Prostate gland (tissue), 2 donors: ENCODE measurements at regions not wholly inside any gene's neighbourhood (a gene's known extent, or its start where the extent isn't known, plus 50 kb on each side); places are given as distances from the start of the nearest gene placed in this dataset.
"Not testable (repeated sequence)": the region's sequence is repeated elsewhere in the genome, so short reads cannot be mapped to it uniquely, and the experiment has no call there.

ENCODE experiments used
- DNase-seq: peaks from one replicate; pipeline ENCODE4 v3.0.0-alpha.2; 2019; ENCODE audit warnings: low spot score
- H3K27ac ChIP-seq, 2 donors: fragments of 200-600 bp; sonication (generic); 2 replicates each; pipeline ENCODE4 v1.5.1; 2017 to 2019
- H3K27me3 ChIP-seq: fragments of 200-600 bp; sonication (generic); replicated peaks from 2 replicates; pipeline ENCODE4 v1.5.1; 2019; ENCODE audit not compliant: insufficient read depth
- H3K36me3 ChIP-seq, 2 donors: fragments of 200-600 bp; sonication (generic); 1 replicate in 1 of 2; 2 replicates in 1 of 2; pipeline versions ENCODE4 v1.5.1 to v1.8.1; 2017 to 2019
- H3K4me1 ChIP-seq: fragments of 200-600 bp; sonication (generic); replicated peaks from 2 replicates; pipeline ENCODE4 v1.5.1; 2019
- H3K4me3 ChIP-seq, 2 donors: fragments of 200-600 bp; sonication (generic); 2 replicates each; pipeline ENCODE4 v1.5.1; 2017 to 2019
- H3K9me3 ChIP-seq: fragments of 200-600 bp; sonication (generic); 2 replicates; pipeline ENCODE4 v1.5.1; 2017
- POLR2A ChIP-seq: fragments of 450-650 bp; IDR thresholded peaks from one replicate; pipeline ENCODE4 v1.6.1; 2016; ENCODE audit warnings: antibody characterized with exemption, mild to moderate bottlenecking
- POLR2AphosphoS5 ChIP-seq: sonication (generic); formaldehyde crosslinking; IDR thresholded peaks from one replicate; pipeline ENCODE4 v1.6.1; 2017; ENCODE audit warnings: antibody characterized with exemption
- WGBS: methylation state at CpG from one replicate; pipeline ENCODE4 v1.1.5; 2018; 5-methylcytosine and 5-hydroxymethylcytosine counted together
- intact Hi-C: fragments of 100-400 bp; cut with DNase I; formaldehyde crosslinking; loops from one replicate; pipeline ENCODE4 v1.14.2; 2022
- TF ChIP-seq, protein P1 (sequence below), 4 experiments: fragments of 200-600 bp in 2 of 4; fragments of 450-650 bp in 2 of 4; sonication (generic) in 2 of 4; IDR thresholded peaks; 1 replicate in 3 of 4; 2 replicates in 1 of 4; pipeline ENCODE4 v1.5.1; 2016 to 2019; ENCODE audit warnings: antibody characterized with exemption in 4 of 4, mild to moderate bottlenecking in 2 of 4, moderate library complexity in 2 of 4

DNA sequence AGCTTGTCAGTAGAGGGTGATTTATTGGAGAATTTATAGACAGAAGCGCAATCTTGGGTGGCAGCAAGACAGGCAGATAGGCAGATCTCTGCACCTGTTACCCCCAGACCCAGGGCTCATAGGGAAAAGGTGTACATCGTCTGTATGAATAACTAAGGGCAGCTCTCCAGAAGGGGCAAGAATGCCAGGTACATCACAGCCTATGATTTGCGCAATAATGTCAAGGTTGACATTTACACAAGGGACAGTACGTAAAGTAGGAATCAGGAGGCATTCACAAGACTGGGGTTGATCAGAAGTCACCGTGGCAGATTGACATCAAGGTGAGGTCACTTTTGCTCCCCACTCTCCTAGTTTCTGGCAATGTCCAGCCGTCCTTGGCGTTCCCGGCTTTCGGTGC is 524.1 kb downstream of the TRIML1 start:
- Histone ChIP-seq H3K4me1 (no peaks in the 10 kb centered on the region), H3K27me3 (no peaks in the 10 kb centered on the region), H3K36me3 (no peaks in the 10 kb centered on the region), H3K27ac (no peak overlapping the region), H3K9me3 (no peaks in the 10 kb centered on the region), H3K4me3 (no peak overlapping the region)
- TF ChIP-seq POLR2A: no peak
- no peak for TF ChIP-seq POLR2AphosphoS5
- no peak for DNase-seq
- intact Hi-C loops: no loop called here
- WGBS: 84% methylated on average over 9 of the region's 9 CpGs

DNA sequence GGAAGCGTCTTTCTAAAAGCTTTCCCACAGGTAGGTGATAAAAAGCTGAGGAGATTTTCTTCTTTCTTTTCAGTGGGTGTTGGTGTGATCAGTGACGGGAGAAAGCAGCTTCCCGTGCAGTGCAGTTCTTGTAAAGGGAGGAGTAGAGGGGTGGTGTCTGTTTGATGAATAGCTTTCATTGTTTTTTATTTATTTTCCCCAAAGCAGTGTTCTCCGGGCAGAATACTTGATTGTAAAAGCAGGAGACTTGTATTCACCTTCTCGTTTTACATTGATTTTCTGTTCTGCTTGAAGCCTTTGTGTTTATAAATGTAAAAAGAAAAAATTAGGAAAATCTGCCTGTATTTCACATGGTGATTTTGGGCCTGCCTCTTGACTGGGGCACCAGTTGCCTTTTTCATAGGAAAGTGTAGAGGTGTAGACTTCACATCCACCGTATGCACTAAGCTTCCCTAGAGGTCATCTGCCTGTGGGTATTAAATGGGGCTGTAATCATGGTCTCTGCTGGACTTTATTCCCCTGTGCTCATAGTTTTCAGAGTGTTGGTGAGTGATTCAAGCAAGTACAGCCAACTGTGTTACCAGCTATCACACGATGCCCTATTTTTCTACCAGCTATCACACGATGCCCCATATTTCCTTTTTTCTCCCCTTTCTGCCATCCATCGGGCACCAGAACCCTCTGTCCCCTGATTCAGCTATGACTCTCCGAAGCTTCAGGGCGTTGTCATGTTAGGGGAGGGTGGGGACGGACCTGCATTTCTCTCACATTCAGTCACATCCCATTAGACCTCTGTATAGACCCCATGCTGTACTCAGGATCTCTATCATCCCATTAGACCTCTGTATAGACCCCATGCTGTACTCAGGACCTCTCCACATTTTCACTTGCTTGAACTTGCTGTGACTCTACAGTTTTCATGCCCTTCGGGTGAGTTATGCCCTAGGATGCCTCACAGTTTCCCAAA is 526.5 kb downstream of the TRIML1 start:
- Histone ChIP-seq H3K27ac (no peak overlapping the region), H3K9me3 (no peaks in the 10 kb centered on the region), H3K27me3 (no peaks in the 10 kb centered on the region), H3K4me3 (no peak overlapping the region), H3K4me1 (no peaks in the 10 kb centered on the region), H3K36me3 (no peaks in the 10 kb centered on the region)
- intact Hi-C loops: no loop called here
- TF ChIP-seq, protein P1, sequence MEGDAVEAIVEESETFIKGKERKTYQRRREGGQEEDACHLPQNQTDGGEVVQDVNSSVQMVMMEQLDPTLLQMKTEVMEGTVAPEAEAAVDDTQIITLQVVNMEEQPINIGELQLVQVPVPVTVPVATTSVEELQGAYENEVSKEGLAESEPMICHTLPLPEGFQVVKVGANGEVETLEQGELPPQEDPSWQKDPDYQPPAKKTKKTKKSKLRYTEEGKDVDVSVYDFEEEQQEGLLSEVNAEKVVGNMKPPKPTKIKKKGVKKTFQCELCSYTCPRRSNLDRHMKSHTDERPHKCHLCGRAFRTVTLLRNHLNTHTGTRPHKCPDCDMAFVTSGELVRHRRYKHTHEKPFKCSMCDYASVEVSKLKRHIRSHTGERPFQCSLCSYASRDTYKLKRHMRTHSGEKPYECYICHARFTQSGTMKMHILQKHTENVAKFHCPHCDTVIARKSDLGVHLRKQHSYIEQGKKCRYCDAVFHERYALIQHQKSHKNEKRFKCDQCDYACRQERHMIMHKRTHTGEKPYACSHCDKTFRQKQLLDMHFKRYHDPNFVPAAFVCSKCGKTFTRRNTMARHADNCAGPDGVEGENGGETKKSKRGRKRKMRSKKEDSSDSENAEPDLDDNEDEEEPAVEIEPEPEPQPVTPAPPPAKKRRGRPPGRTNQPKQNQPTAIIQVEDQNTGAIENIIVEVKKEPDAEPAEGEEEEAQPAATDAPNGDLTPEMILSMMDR (IDR thresholded peaks at IDR 0.05): no peak
- TF ChIP-seq POLR2A (no peak), POLR2AphosphoS5 (no peak)
- no peak for DNase-seq
- WGBS: 40% methylated on average over 13 of the region's 13 CpGs

DNA sequence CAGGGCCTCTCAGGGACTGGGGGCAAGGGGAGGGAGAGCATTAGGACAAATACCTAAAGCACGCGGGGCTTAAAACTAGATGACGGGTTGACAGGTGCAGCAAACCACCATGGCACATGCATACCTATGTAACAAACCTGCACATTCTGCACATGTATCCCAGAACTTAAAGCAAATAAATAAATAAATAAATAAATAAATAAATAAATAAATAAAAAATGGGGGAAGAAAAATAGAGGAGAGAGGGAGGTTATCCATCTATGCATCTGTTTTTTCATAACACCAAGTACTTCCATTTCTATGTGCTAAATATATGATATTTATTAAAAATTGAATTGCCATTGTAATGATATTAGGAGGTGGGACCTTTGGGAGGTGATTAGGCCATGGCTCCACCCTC is 539.5 kb downstream of the TRIML1 start:
- H3K36me3 ChIP-seq, intact Hi-C loops, DNase-seq, H3K9me3 ChIP-seq, H3K27me3 ChIP-seq, H3K4me3 ChIP-seq, H3K4me1 ChIP-seq, H3K27ac ChIP-seq: not testable (repeated sequence)
- 98% methylated on average over 3 of the region's 3 CpGs for WGBS

DNA sequence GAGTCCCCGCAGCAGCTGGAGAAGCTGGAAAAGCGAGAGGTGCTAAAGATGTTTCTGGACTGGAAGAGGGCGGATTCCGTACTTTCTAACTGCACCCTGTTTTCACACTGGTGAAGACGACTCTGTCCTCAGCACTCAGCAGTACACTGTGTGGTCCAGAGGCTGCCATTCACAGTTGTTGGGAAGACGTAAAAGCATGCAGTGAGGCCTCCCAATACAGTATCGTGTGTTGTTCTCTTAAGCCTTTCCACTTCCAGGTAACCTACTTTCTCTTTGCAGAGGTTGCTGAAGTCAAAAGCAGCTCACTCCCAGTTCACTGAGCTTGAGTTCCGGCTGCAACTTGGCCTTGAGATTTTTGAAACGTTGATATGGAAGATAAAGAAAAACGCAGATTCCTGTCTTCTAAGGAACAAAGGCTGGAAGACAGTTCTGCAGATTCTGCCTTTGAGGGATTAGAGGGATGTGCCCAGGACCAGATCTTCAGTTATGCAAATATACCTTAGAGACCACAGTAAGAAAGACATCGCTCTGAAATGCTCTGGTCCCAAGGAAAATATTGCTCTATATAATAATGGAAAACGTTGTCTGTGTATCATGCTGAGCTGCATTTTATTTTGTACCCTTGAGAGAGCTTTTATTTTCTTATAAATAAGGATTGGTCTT is 540.9 kb downstream of the TRIML1 start:
- intact Hi-C loops: no loop called here
- H3K9me3 ChIP-seq: no peaks in the 10 kb centered on the region
- DNase-seq: no peak
- TF ChIP-seq POLR2A (no peak), POLR2AphosphoS5 (no peak)
- TF ChIP-seq, protein P1 (IDR thresholded peaks at IDR 0.05): no peak
- H3K27me3 ChIP-seq: no peaks in the 10 kb centered on the region
- no peak overlapping the region for H3K27ac ChIP-seq
- no peaks in the 10 kb centered on the region for H3K36me3 ChIP-seq
- H3K4me3 ChIP-seq: no peak overlapping the region
- no peaks in the 10 kb centered on the region for H3K4me1 ChIP-seq
- 69% methylated on average over 12 of the region's 12 CpGs for WGBS

DNA sequence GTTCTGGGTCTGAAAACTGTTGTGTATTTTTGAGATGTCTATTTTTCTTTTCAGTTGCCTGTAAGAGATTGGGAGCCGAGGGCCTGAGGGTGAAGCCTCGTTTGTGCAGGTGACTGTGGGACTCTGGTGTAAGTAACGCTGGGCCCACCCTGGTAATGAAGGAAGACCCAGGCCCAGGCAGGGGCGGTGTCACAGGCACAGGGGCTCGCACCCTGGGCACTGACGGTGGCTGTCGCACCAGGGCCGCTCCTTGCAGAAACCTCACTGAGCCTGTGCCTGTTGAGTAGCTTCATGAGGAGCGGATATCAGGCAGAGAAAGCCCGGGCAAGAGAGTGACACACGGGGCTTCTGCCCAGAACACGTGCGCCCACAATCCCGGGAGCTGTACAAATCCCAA is 541.4 kb downstream of the TRIML1 start:
- H3K9me3 ChIP-seq: no peaks in the 10 kb centered on the region
- H3K27ac ChIP-seq: no peak overlapping the region
- H3K27me3 ChIP-seq: no peaks in the 10 kb centered on the region
- intact Hi-C loops: no loop called here
- no peaks in the 10 kb centered on the region for H3K36me3 ChIP-seq
- 82% methylated on average over 14 of the region's 14 CpGs for WGBS
- TF ChIP-seq POLR2A (no peak), POLR2AphosphoS5 (no peak)
- TF ChIP-seq, protein P1 (IDR thresholded peaks at IDR 0.05): no peak
- H3K4me1 ChIP-seq: no peaks in the 10 kb centered on the region
- no peak overlapping the region for H3K4me3 ChIP-seq
- DNase-seq: no peak
